ENCODE measurements at regions not wholly inside any gene's neighbourhood (a gene's known extent, or its start where the extent isn't known, plus 50 kb on each side); places are given as distances from the start of the nearest gene placed in this dataset.

DNA sequence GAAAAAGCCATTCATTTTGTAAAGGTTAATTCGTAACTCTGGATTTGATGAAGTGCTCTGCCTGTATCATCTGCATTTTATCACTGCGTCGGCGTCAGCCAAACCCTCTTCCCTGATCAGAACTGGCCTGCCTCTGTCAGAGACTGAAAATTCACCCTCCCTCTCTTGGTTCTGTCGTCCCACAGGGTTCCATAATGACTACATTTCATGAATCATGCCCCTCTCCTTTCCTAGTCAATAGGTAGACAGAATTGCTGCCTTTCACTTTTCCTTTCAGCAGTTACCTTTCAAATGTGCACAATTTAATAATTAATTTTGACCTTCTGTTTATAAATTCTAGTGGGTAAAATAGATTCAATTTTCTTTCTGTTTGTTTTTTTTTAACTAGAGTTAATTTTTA, 423.4 kb downstream of the RFC3 start:
- Histone ChIP-seq H3K36me3 (no peaks in the 10 kb centered on the region), H3K4me3 (no peak overlapping the region), H3K27me3 (replicated peaks in 1 of 7) (no peaks in the 10 kb centered on the region), H3K4me1 (no peaks in the 10 kb centered on the region), H3K9me3 (peaks cover 0 to 19% (median 3%) of the 10 kb centered on the region in 8 donors), H3K27ac (no peak overlapping the region)
- no peak for DNase-seq
- TF ChIP-seq POLR2A (IDR thresholded peaks at IDR 0.05): no peak
- TF ChIP-seq, protein P1, sequence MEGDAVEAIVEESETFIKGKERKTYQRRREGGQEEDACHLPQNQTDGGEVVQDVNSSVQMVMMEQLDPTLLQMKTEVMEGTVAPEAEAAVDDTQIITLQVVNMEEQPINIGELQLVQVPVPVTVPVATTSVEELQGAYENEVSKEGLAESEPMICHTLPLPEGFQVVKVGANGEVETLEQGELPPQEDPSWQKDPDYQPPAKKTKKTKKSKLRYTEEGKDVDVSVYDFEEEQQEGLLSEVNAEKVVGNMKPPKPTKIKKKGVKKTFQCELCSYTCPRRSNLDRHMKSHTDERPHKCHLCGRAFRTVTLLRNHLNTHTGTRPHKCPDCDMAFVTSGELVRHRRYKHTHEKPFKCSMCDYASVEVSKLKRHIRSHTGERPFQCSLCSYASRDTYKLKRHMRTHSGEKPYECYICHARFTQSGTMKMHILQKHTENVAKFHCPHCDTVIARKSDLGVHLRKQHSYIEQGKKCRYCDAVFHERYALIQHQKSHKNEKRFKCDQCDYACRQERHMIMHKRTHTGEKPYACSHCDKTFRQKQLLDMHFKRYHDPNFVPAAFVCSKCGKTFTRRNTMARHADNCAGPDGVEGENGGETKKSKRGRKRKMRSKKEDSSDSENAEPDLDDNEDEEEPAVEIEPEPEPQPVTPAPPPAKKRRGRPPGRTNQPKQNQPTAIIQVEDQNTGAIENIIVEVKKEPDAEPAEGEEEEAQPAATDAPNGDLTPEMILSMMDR (IDR thresholded peaks at IDR 0.05 in 8 of 11, conservative IDR thresholded peaks at IDR 0.05 in 3 of 11): no peak
- intact Hi-C loops (cut with DNase I; ENCODE audit: low total_unique reads): no loop called here
- 75 to 86% (median 78%) methylated on average over 5 of the region's 5 CpGs for WGBS, 5 donors

DNA sequence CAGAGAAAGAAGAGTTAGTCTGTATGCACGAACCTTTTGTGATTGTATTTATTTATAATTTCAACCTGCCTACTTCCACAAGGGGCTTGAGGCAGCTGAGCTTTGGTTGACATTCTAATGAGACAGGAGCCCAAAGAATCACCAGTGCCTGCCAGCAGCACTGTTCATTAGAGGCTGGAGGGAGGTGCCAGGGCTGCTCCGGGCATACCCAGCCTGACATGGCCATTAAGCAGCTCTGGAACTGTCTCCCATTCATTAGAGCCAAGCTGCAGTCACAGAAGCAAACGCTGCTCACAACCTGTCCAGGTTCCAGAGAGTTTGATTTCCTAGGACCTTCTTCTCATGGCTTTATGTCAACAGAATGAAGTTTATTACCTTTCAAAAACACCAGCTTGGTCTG, 425.5 kb downstream of the RFC3 start:
- intact Hi-C loops (cut with DNase I; ENCODE audit: low total_unique reads): no loop called here
- no peaks in the 10 kb centered on the region for H3K4me1 ChIP-seq
- WGBS, 5 donors: 70 to 89% (median 78%) methylated on average over 3 of the region's 3 CpGs
- peaks cover 0 to 13% (median 3%) of the 10 kb centered on the region in 8 donors for H3K9me3 ChIP-seq
- no peak for DNase-seq
- no peaks in the 10 kb centered on the region for H3K36me3 ChIP-seq
- no peaks in the 10 kb centered on the region for H3K27me3 ChIP-seq (replicated peaks in 1 of 7)
- no peak overlapping the region for H3K4me3 ChIP-seq
- H3K27ac ChIP-seq: no peak overlapping the region
- TF ChIP-seq POLR2A (IDR thresholded peaks at IDR 0.05) (no peak), POLR2AphosphoS5 (IDR thresholded peaks at IDR 0.05) (no peak)
- TF ChIP-seq, protein P1 (IDR thresholded peaks at IDR 0.05 in 8 of 11, conservative IDR thresholded peaks at IDR 0.05 in 3 of 11): no peak

DNA sequence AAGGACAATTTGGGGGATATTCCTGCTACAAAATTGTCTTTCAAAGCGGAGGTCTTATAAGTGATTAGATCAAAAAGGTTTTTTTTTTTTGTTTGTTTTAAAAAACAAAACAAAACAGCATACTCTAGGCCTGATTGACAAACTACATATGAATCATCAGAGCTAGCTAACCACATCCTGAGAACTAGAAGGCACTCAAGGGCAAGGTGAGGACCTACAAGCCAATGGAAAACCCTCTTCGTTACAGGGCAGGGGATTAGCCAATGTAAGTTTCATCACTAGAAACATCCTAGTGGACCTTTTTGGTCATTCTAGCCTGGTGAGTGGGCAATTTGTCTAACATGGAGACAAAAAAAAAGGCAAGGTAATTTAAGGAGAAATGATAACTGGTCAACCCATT, 428.6 kb downstream of the RFC3 start:
- H3K4me3 ChIP-seq: no peak overlapping the region
- WGBS, 5 donors: 77 to 91% (median 83%) methylated on average over 2 of the region's 2 CpGs
- no peak overlapping the region for H3K27ac ChIP-seq
- no peaks in the 10 kb centered on the region for H3K36me3 ChIP-seq
- intact Hi-C loops (cut with DNase I; ENCODE audit: low total_unique reads): no loop called here
- no peaks in the 10 kb centered on the region for H3K27me3 ChIP-seq (replicated peaks in 1 of 7)
- TF ChIP-seq, protein P1 (IDR thresholded peaks at IDR 0.05 in 8 of 11, conservative IDR thresholded peaks at IDR 0.05 in 3 of 11): no peak
- TF ChIP-seq POLR2AphosphoS5 (IDR thresholded peaks at IDR 0.05) (no peak), POLR2A (IDR thresholded peaks at IDR 0.05) (no peak)
- H3K9me3 ChIP-seq: no peaks in the 10 kb centered on the region
- no peaks in the 10 kb centered on the region for H3K4me1 ChIP-seq
- DNase-seq: no peak

DNA sequence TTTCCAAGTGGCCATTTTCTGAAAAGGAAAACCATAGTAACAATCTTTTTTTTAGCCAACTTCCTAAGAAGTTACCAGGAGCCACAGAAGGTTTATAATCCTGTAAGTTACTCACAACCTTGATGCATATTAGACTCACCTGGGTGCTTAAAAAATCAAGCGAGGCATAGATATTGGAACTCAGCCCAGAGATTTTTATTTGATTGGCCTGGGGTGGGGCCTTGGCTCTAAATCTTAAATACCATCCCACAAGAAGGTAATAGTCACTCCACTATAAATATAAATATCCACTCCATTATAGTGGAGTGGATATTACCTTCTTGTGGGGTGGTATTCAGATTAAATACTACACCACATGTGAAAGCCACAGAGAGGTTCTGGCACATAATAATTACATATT, 429.6 kb downstream of the RFC3 start:
- no peak overlapping the region for H3K4me3 ChIP-seq
- WGBS, 5 donors: 88 to 97% (median 94%) methylated on average over 1 of the region's 1 CpG
- H3K36me3 ChIP-seq: no peaks in the 10 kb centered on the region
- H3K9me3 ChIP-seq: no peaks in the 10 kb centered on the region
- no peaks in the 10 kb centered on the region for H3K4me1 ChIP-seq
- no peak for DNase-seq
- H3K27ac ChIP-seq: no peak overlapping the region
- no peaks in the 10 kb centered on the region for H3K27me3 ChIP-seq (replicated peaks in 1 of 7)
- intact Hi-C loops (cut with DNase I; ENCODE audit: low total_unique reads): no loop called here
- TF ChIP-seq POLR2A (IDR thresholded peaks at IDR 0.05) (no peak), POLR2AphosphoS5 (IDR thresholded peaks at IDR 0.05) (no peak)
- TF ChIP-seq, protein P1 (IDR thresholded peaks at IDR 0.05 in 8 of 11, conservative IDR thresholded peaks at IDR 0.05 in 3 of 11): no peak

Measured in spleen (tissue), 11 donors.